ENCODE measurements at regions not wholly inside any gene's neighbourhood (a gene's known extent, or its start where the extent isn't known, plus 50 kb on each side); places are given as distances from the start of the nearest gene placed in this dataset.

DNA sequence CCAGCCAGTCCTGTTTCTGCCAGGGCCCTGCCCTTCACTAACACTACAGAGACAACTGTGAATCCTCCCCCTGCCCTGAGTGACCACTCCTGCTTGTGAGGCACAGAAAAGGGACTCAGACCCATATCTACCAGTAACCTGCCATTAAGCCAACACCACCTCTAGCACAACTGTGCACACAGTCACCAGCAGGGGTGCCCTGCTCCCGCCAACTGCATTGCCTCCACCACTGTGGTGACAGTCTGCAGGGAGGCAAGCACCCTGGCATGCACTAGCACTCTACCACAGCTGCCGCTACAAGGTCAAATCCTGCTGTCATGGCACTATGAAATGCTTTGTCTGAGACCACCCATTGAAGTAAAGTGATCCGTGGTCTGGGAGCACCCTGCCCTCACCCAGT, 1028.5 kb upstream of the CDH9 start:
- H3K27ac Mint-ChIP-seq: no peak overlapping the region; a peak in 1 of 7 replicates
- no peak overlapping the region for H3K4me2 ChIP-seq (ENCODE audit: insufficient read depth, insufficient read length, low read length)

More for the DNA sequence above, 1028.5 kb upstream of the CDH9 start:
- DNase-seq: peak; percentile 57
- no peak overlapping the region for H2AK5ac ChIP-seq (ENCODE audit: insufficient read length, low read length)
- H3K27me3 Mint-ChIP-seq (ENCODE audit: low read depth): no peaks in the 10 kb centered on the region
- H3K9me3 Mint-ChIP-seq: peaks cover 0 to 5% of the 10 kb centered on the region in 2 experiments; a peak in 2 of 5 replicates
- H3K27me3 ChIP-seq (ENCODE audit: insufficient read depth, low read length): no peaks in the 10 kb centered on the region
- no peaks in the 10 kb centered on the region for H3K36me3 Mint-ChIP-seq (ENCODE audit: insufficient read depth in 1 of 3, low read depth in 3 of 3)
- H3K79me2 ChIP-seq (ENCODE audit: insufficient read depth, low read length): no peaks in the 10 kb centered on the region
- no peak overlapping the region for H3K23ac ChIP-seq (ENCODE audit: insufficient read length, low read depth, low read length)
- no peak overlapping the region for H4K91ac ChIP-seq (ENCODE audit: insufficient read length, low read depth, low read length)
- no peaks in the 10 kb centered on the region for H3K23me2 ChIP-seq (ENCODE audit: insufficient read length, low read depth, low read length, poor library complexity, severe bottlenecking)
- no peak overlapping the region for H3K4ac ChIP-seq (ENCODE audit: low read depth, low read length)
- WGBS (ENCODE audit: extremely low coverage, insufficient read length, low lambda C conversion rate): no CpG with 5 or more reads among the region's 3 CpGs
- H3K56ac ChIP-seq (ENCODE audit: insufficient read length, low read depth, low read length): no peak overlapping the region
- no peak overlapping the region for H3K14ac ChIP-seq (ENCODE audit: insufficient read depth, low read length)
- no peaks in the 10 kb centered on the region for H3K4me1 ChIP-seq (ENCODE audit: insufficient read depth, low read length)
- H2AFZ ChIP-seq (ENCODE audit: low read length): no peak overlapping the region
- H2BK120ac ChIP-seq (ENCODE audit: low read depth, low read length, poor library complexity, severe bottlenecking): no peak overlapping the region
- no peaks in the 10 kb centered on the region for H4K20me1 ChIP-seq (ENCODE audit: control insufficient read depth, insufficient read depth, insufficient read length)
- H4K5ac ChIP-seq (ENCODE audit: insufficient read length, low read depth, low read length): no peak overlapping the region
- no peak overlapping the region for H3K18ac ChIP-seq (ENCODE audit: insufficient read length, low read depth, low read length)
- H3K9ac ChIP-seq (ENCODE audit: extremely low read depth, insufficient read length, low read length): no peak overlapping the region
- no peak overlapping the region for H2BK12ac ChIP-seq (ENCODE audit: insufficient read length, low read depth, low read length)
- H3K4me3 Mint-ChIP-seq: no peak overlapping the region
- H3K27ac ChIP-seq (ENCODE audit: insufficient read length, low read depth, low read length): no peak overlapping the region
- TF ChIP-seq, protein P1, sequence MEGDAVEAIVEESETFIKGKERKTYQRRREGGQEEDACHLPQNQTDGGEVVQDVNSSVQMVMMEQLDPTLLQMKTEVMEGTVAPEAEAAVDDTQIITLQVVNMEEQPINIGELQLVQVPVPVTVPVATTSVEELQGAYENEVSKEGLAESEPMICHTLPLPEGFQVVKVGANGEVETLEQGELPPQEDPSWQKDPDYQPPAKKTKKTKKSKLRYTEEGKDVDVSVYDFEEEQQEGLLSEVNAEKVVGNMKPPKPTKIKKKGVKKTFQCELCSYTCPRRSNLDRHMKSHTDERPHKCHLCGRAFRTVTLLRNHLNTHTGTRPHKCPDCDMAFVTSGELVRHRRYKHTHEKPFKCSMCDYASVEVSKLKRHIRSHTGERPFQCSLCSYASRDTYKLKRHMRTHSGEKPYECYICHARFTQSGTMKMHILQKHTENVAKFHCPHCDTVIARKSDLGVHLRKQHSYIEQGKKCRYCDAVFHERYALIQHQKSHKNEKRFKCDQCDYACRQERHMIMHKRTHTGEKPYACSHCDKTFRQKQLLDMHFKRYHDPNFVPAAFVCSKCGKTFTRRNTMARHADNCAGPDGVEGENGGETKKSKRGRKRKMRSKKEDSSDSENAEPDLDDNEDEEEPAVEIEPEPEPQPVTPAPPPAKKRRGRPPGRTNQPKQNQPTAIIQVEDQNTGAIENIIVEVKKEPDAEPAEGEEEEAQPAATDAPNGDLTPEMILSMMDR (conservative IDR thresholded peaks at IDR 0.05): peak; percentile 46
- no peak overlapping the region for H2BK15ac ChIP-seq (ENCODE audit: low read depth, low read length)
- no peaks in the 10 kb centered on the region for H3K9me3 ChIP-seq (ENCODE audit: control insufficient read depth, low read depth, low read length)
- H3K79me1 ChIP-seq (ENCODE audit: insufficient read depth, low read depth, low read length, poor library complexity, severe bottlenecking): no peaks in the 10 kb centered on the region
- H4K8ac ChIP-seq (replicated peaks; ENCODE audit: insufficient read length, low read depth, low read length): no peak overlapping the region
- no peak overlapping the region for H3T11ph ChIP-seq (ENCODE audit: low read length)
- H2BK5ac ChIP-seq (ENCODE audit: insufficient read length, low read length): no peak overlapping the region
- no peaks in the 10 kb centered on the region for H3K4me1 Mint-ChIP-seq
- H2BK20ac ChIP-seq (ENCODE audit: low read depth, low read length, poor library complexity, severe bottlenecking): no peak overlapping the region

Data from H9 (cell line).